Activated CD8-positive, alpha-beta T cell treated with anti-CD3 and anti-CD28 coated beads for 36 hours (primary cell): ENCODE measurements at regions not wholly inside any gene's neighbourhood (a gene's known extent, or its start where the extent isn't known, plus 50 kb on each side); places are given as distances from the start of the nearest gene placed in this dataset.

ENCODE experiments used
- ATAC-seq: fragments of 200-7000 bp; cut with Tn5 transposase; one replicate; pipeline ENCODE4 v1.10.0; 2021; ENCODE audit warnings: mild to moderate bottlenecking, moderate library complexity
- CTCF ChIA-PET: fragments of 350-600 bp; sonication (Branson Sonifier 250); formaldehyde crosslinking; loops from one replicate; lab custom pipeline; 2021; ENCODE audit warnings: antibody characterized with exemption; lab: Charles Lee
- POLR2A ChIA-PET: fragments of 350-600 bp; sonication (Branson Sonifier 250); formaldehyde crosslinking; loops from one replicate; lab custom pipeline; 2021; ENCODE audit warnings: antibody characterized with exemption; lab: Charles Lee
- DNase-seq: peaks from one replicate; pipeline ENCODE4 v3.0.0-alpha.2; 2020
- H3K27ac Mint-ChIP-seq: one replicate; pipeline ENCODE4 v1.8.0; 2021; ENCODE audit warnings: mild to moderate bottlenecking, mixed read lengths
- H3K27me3 Mint-ChIP-seq: one replicate; pipeline ENCODE4 v1.8.0; 2021; ENCODE audit warnings: mixed read lengths
- H3K36me3 Mint-ChIP-seq: one replicate; pipeline ENCODE4 v1.8.0; 2021; ENCODE audit warnings: low read depth, mixed read lengths
- H3K4me1 Mint-ChIP-seq: one replicate; pipeline ENCODE4 v1.8.0; 2021; ENCODE audit warnings: low read depth, mixed read lengths
- H3K4me3 Mint-ChIP-seq: one replicate; pipeline ENCODE4 v1.8.0; 2021; ENCODE audit warnings: mild to moderate bottlenecking, moderate library complexity, mixed read lengths
- H3K9me3 Mint-ChIP-seq: one replicate; pipeline ENCODE4 v1.8.0; 2021; ENCODE audit warnings: mixed read lengths
- intact Hi-C: fragments of 100-400 bp; cut with micrococcal nuclease; formaldehyde crosslinking; loops from one replicate; pipeline ENCODE4 v1.10.0; 2022
- TF ChIP-seq, protein P1 (sequence below): fragments of 200-600 bp; IDR thresholded peaks from one replicate; pipeline ENCODE4 v1.8.0; 2022; ENCODE audit warnings: antibody characterized with exemption, mild to moderate bottlenecking

DNA sequence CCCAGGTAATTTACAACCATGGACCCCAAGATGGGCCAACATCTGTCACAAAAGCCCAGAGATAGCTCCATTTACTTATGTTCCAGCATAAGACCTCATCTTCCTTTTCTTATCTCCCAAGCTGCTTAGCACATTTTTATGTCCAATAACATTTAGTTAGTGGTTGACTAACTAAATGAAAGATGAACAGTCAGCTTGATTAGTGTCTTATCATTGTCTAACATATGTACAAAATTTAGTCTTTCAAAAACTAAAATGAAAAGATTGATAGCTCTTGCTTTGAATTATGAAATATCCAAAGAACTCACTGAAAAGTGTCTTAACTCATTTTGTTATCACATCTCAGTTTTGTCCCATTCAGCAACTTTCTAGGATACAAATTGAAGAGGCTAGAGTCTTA lies 163.1 kb upstream of the EGLN3 start:
- POLR2A ChIA-PET, result interaction anchor here (1.2 kb wide), 1 partner anchor 18 kb away, joined by 3 read pairs; no protein-coding TSS in a partner anchor
- CTCF ChIA-PET, result interaction anchor here (1.0 kb wide), 1 partner anchor 15 kb away, joined by 4 read pairs; no protein-coding TSS in a partner anchor
- Mint-ChIP-seq H3K27me3 (peaks cover 14% of the 10 kb centered on the region), H3K4me3 (no peak overlapping the region), H3K9me3 (peaks cover 4% of the 10 kb centered on the region), H3K36me3 (no peaks in the 10 kb centered on the region), H3K4me1 (no peaks in the 10 kb centered on the region), H3K27ac (no peak overlapping the region)
- intact Hi-C loops, result no loop called here
- no peak for ATAC-seq
- TF ChIP-seq, protein P1, sequence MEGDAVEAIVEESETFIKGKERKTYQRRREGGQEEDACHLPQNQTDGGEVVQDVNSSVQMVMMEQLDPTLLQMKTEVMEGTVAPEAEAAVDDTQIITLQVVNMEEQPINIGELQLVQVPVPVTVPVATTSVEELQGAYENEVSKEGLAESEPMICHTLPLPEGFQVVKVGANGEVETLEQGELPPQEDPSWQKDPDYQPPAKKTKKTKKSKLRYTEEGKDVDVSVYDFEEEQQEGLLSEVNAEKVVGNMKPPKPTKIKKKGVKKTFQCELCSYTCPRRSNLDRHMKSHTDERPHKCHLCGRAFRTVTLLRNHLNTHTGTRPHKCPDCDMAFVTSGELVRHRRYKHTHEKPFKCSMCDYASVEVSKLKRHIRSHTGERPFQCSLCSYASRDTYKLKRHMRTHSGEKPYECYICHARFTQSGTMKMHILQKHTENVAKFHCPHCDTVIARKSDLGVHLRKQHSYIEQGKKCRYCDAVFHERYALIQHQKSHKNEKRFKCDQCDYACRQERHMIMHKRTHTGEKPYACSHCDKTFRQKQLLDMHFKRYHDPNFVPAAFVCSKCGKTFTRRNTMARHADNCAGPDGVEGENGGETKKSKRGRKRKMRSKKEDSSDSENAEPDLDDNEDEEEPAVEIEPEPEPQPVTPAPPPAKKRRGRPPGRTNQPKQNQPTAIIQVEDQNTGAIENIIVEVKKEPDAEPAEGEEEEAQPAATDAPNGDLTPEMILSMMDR, result no peak
- DNase-seq, result no peak

DNA sequence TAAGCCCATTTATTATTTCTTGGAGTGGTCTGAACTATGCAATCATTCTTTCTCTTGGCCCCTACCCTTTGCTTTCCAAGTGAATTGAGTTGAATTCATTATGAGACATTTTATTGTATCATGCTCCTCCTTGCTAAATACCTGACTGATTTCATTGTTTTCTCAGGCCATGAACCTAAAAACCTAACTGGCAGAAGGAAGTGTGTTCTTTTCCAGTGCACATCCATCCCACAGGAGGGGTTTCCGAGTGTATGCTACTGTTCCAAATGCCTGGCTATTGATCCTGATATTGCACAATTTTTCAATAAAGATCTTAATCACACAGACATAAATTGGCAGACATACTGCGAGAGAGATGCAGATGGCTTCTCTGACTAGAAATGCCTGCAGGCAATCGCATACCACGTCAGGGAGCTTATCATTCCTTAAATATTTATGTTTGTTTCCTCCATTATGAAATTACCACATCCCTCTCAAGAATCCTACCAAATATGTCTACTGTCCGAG lies 162.2 kb upstream of the EGLN3 start:
- Mint-ChIP-seq H3K27ac (no peak overlapping the region), H3K36me3 (no peaks in the 10 kb centered on the region), H3K4me3 (no peak overlapping the region), H3K27me3 (peaks cover 14% of the 10 kb centered on the region), H3K9me3 (peaks cover 4% of the 10 kb centered on the region), H3K4me1 (no peaks in the 10 kb centered on the region)
- ChIA-PET POLR2A (interaction anchor here (1.2 kb wide), 1 partner anchor 19 kb away, joined by 3 read pairs; no protein-coding TSS in a partner anchor), CTCF (interaction anchor here (1.0 kb wide), 2 partner anchors 12 to 15 kb away, joined by 3 to 4 read pairs; no protein-coding TSS in a partner anchor)
- ATAC-seq (no peak), DNase-seq (no peak)
- intact Hi-C loops, result no loop called here
- TF ChIP-seq, protein P1, result no peak

DNA sequence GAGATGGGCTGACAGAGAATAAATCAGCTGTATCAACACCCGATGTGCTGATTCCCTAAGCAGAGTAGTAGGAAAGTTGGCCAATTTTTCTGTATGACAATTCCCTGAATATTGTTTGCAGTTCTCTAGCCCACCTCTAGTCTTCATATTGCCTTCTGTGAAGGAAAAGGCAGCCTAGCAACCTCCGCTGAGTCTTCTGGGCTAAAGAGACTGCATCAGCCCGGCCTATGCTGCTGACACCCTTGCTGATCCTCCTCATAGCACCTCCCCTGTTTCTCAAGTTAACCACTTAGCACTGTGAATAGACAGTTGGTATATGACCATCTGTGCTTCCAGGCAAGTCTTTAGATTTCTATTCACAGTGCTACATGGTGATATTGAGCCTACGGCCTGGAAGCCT lies 161.1 kb upstream of the EGLN3 start:
- TF ChIP-seq, protein P1, result no peak
- Mint-ChIP-seq H3K27ac (no peak overlapping the region), H3K4me1 (no peaks in the 10 kb centered on the region), H3K4me3 (no peak overlapping the region), H3K9me3 (peaks cover 4% of the 10 kb centered on the region), H3K27me3 (peaks cover 10% of the 10 kb centered on the region), H3K36me3 (no peaks in the 10 kb centered on the region)
- ATAC-seq (no peak), DNase-seq (no peak)
- intact Hi-C loops, result no loop called here
- ChIA-PET POLR2A (no interaction called here), CTCF (interaction anchor here (1.1 kb wide), 1 partner anchor 16 kb away, joined by 3 read pairs; no protein-coding TSS in a partner anchor)

DNA sequence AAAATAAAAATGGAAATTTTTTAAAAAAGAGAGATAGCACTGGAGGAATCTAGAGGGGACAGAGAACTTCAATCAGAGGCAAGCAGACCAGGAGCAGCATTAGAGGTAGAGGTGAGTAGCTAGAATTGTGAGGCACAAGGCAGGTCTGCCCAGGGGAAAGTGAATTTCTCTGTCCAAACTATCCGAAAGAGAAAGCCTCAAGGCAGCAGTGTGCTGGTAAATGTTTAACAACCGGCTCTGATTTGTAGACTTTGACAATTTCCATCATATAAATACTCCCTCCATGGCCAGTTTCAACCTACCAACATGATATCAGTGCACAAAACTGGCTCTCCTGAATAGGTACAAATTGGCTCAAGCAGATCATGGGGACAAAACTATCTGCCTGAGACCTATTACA lies 160.6 kb upstream of the EGLN3 start:
- ChIA-PET CTCF (interaction anchor here (1.1 kb wide), 1 partner anchor 15 kb away, joined by 3 read pairs; no protein-coding TSS in a partner anchor), POLR2A (no interaction called here)
- H3K36me3 Mint-ChIP-seq, result no peaks in the 10 kb centered on the region
- H3K4me3 Mint-ChIP-seq, result no peak overlapping the region
- H3K27ac Mint-ChIP-seq, result no peak overlapping the region
- ATAC-seq (no peak), DNase-seq (no peak)
- TF ChIP-seq, protein P1, result no peak
- peaks cover 4% of the 10 kb centered on the region for H3K9me3 Mint-ChIP-seq
- H3K4me1 Mint-ChIP-seq, result no peaks in the 10 kb centered on the region
- intact Hi-C loops, result no loop called here
- peaks cover 9% of the 10 kb centered on the region for H3K27me3 Mint-ChIP-seq

DNA sequence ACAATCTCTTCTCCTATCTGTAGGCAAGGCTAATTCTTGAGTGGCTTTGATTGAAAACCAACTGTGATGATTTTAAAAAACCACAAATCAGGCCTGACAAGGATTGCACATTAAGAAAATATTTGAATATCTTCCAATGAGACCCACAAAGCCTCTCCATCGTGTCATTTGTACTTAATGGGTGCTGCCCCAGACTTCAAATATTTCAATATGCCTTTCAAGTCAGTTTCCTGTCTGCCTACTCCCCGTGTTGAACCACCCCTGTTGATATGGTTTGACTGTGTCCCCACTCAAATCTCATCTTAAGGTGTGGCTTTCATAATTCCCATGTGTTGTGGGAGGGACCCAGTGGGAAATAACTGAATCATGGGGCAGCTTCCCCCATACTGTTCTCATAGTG lies 159.7 kb upstream of the EGLN3 start:
- no peak for ATAC-seq
- CTCF ChIA-PET, result no interaction called here
- H3K4me3 Mint-ChIP-seq, result no peak overlapping the region
- POLR2A ChIA-PET, result no interaction called here
- DNase-seq, result no peak
- no peaks in the 10 kb centered on the region for H3K4me1 Mint-ChIP-seq
- intact Hi-C loops, result no loop called here
- H3K36me3 Mint-ChIP-seq, result no peaks in the 10 kb centered on the region
- no peaks in the 10 kb centered on the region for H3K9me3 Mint-ChIP-seq
- peaks cover 5% of the 10 kb centered on the region for H3K27me3 Mint-ChIP-seq
- no peak overlapping the region for H3K27ac Mint-ChIP-seq
- TF ChIP-seq, protein P1, result no peak
